ENCODE measurements at regions not wholly inside any gene's neighbourhood (a gene's known extent, or its start where the extent isn't known, plus 50 kb on each side); places are given as distances from the start of the nearest gene placed in this dataset.

- Histone ChIP-seq H3K4me2 (no peak overlapping the region), H3K4me1 (no peaks in the 10 kb centered on the region), H3K9ac (no peak overlapping the region), H3K27me3 (no peaks in the 10 kb centered on the region), H3K9me3 (no peaks in the 10 kb centered on the region), H3K36me3 (no peaks in the 10 kb centered on the region), H3K4me3 (no peak overlapping the region), H4K20me1 (no peaks in the 10 kb centered on the region), H3K27ac (no peak overlapping the region)
- TF ChIP-seq Cebpa-rat (IDR thresholded peaks at IDR 0.05): no peak
Measured at GRCh38 chr3:74107451-74107850, 482.7 kb upstream of the PDZRN3 start.

GRCh38 chr3:74106925-74107324, 482.2 kb upstream of the PDZRN3 start:
- H3K36me3 ChIP-seq: no peaks in the 10 kb centered on the region
- H3K9ac ChIP-seq: no peak overlapping the region
- no peaks in the 10 kb centered on the region for H3K9me3 ChIP-seq
- no peaks in the 10 kb centered on the region for H3K4me1 ChIP-seq
- H3K27ac ChIP-seq: no peak overlapping the region
- H3K4me3 ChIP-seq: no peak overlapping the region
- no peak overlapping the region for H3K4me2 ChIP-seq
- H3K27me3 ChIP-seq: no peaks in the 10 kb centered on the region
- no peak for TF ChIP-seq Cebpa-rat (IDR thresholded peaks at IDR 0.05)
- no peaks in the 10 kb centered on the region for H4K20me1 ChIP-seq

- H4K20me1 ChIP-seq: no peaks in the 10 kb centered on the region
- no peak for TF ChIP-seq Cebpa-rat (IDR thresholded peaks at IDR 0.05)
- no peak overlapping the region for H3K27ac ChIP-seq
- H3K4me3 ChIP-seq: no peak overlapping the region
- H3K27me3 ChIP-seq: no peaks in the 10 kb centered on the region
- no peaks in the 10 kb centered on the region for H3K4me1 ChIP-seq
- H3K9me3 ChIP-seq: no peaks in the 10 kb centered on the region
- H3K36me3 ChIP-seq: no peaks in the 10 kb centered on the region
- H3K4me2 ChIP-seq: no peak overlapping the region
- H3K9ac ChIP-seq: no peak overlapping the region
Measured at GRCh38 chr3:74091204-74091603, 466.5 kb upstream of the PDZRN3 start.

- TF ChIP-seq Cebpa-rat (IDR thresholded peaks at IDR 0.05): no peak
- no peak overlapping the region for H3K4me2 ChIP-seq
- H3K9ac ChIP-seq: no peak overlapping the region
- no peak overlapping the region for H3K27ac ChIP-seq
- no peaks in the 10 kb centered on the region for H3K27me3 ChIP-seq
- H3K9me3 ChIP-seq: no peaks in the 10 kb centered on the region
- H3K4me1 ChIP-seq: no peaks in the 10 kb centered on the region
- H4K20me1 ChIP-seq: no peaks in the 10 kb centered on the region
- no peak overlapping the region for H3K4me3 ChIP-seq
- no peaks in the 10 kb centered on the region for H3K36me3 ChIP-seq
Measured at GRCh38 chr3:74089814-74090213, 465.1 kb upstream of the PDZRN3 start.

GRCh38 chr3:74080056-74080461, 455.3 kb upstream of the PDZRN3 start:
- no peaks in the 10 kb centered on the region for H3K9me3 ChIP-seq
- TF ChIP-seq Cebpa-rat (IDR thresholded peaks at IDR 0.05): no peak
- no peaks in the 10 kb centered on the region for H3K36me3 ChIP-seq
- H3K9ac ChIP-seq: no peak overlapping the region
- H4K20me1 ChIP-seq: no peaks in the 10 kb centered on the region
- H3K4me2 ChIP-seq: no peak overlapping the region
- H3K27me3 ChIP-seq: no peaks in the 10 kb centered on the region
- no peak overlapping the region for H3K27ac ChIP-seq
- H3K4me1 ChIP-seq: no peaks in the 10 kb centered on the region
- H3K4me3 ChIP-seq: no peak overlapping the region

- H3K4me2 ChIP-seq: no peak overlapping the region
- no peak overlapping the region for H3K4me3 ChIP-seq
- no peak overlapping the region for H3K27ac ChIP-seq
- no peak for TF ChIP-seq Cebpa-rat (IDR thresholded peaks at IDR 0.05)
- no peak overlapping the region for H3K9ac ChIP-seq
- no peaks in the 10 kb centered on the region for H3K36me3 ChIP-seq
- H3K4me1 ChIP-seq: no peaks in the 10 kb centered on the region
- no peaks in the 10 kb centered on the region for H3K9me3 ChIP-seq
- H4K20me1 ChIP-seq: no peaks in the 10 kb centered on the region
- H3K27me3 ChIP-seq: no peaks in the 10 kb centered on the region
Measured at GRCh38 chr3:74075241-74075640, 450.5 kb upstream of the PDZRN3 start.

GRCh38 chr3:74074700-74075099, 450.0 kb upstream of the PDZRN3 start:
- no peaks in the 10 kb centered on the region for H3K9me3 ChIP-seq
- H3K4me1 ChIP-seq: no peaks in the 10 kb centered on the region
- H4K20me1 ChIP-seq: no peaks in the 10 kb centered on the region
- H3K9ac ChIP-seq: no peak overlapping the region
- TF ChIP-seq Cebpa-rat (IDR thresholded peaks at IDR 0.05): no peak
- H3K27ac ChIP-seq: no peak overlapping the region
- H3K4me3 ChIP-seq: no peak overlapping the region
- H3K27me3 ChIP-seq: no peaks in the 10 kb centered on the region
- no peak overlapping the region for H3K4me2 ChIP-seq
- no peaks in the 10 kb centered on the region for H3K36me3 ChIP-seq

GRCh38 chr3:74067296-74067695, 442.6 kb upstream of the PDZRN3 start:
- no peaks in the 10 kb centered on the region for H3K9me3 ChIP-seq
- H4K20me1 ChIP-seq: no peaks in the 10 kb centered on the region
- H3K36me3 ChIP-seq: no peaks in the 10 kb centered on the region
- H3K4me3 ChIP-seq: no peak overlapping the region
- TF ChIP-seq Cebpa-rat (IDR thresholded peaks at IDR 0.05): no peak
- no peak overlapping the region for H3K4me2 ChIP-seq
- H3K27me3 ChIP-seq: no peaks in the 10 kb centered on the region
- no peaks in the 10 kb centered on the region for H3K4me1 ChIP-seq
- H3K27ac ChIP-seq: no peak overlapping the region
- no peak overlapping the region for H3K9ac ChIP-seq

GRCh38 chr3:74066456-74066855, 441.7 kb upstream of the PDZRN3 start:
- Histone ChIP-seq H3K4me1 (no peaks in the 10 kb centered on the region), H3K9me3 (no peaks in the 10 kb centered on the region), H3K9ac (no peak overlapping the region), H3K36me3 (no peaks in the 10 kb centered on the region), H4K20me1 (no peaks in the 10 kb centered on the region), H3K4me3 (no peak overlapping the region), H3K27me3 (no peaks in the 10 kb centered on the region), H3K4me2 (no peak overlapping the region), H3K27ac (no peak overlapping the region)
- no peak for TF ChIP-seq Cebpa-rat (IDR thresholded peaks at IDR 0.05)

- no peaks in the 10 kb centered on the region for H3K36me3 ChIP-seq
- TF ChIP-seq Cebpa-rat (IDR thresholded peaks at IDR 0.05): no peak
- no peak overlapping the region for H3K9ac ChIP-seq
- no peak overlapping the region for H3K4me3 ChIP-seq
- no peaks in the 10 kb centered on the region for H3K27me3 ChIP-seq
- H3K27ac ChIP-seq: no peak overlapping the region
- no peak overlapping the region for H3K4me2 ChIP-seq
- H3K4me1 ChIP-seq: no peaks in the 10 kb centered on the region
- no peaks in the 10 kb centered on the region for H3K9me3 ChIP-seq
- H4K20me1 ChIP-seq: no peaks in the 10 kb centered on the region
Measured at GRCh38 chr3:74059923-74060600, 435.3 kb upstream of the PDZRN3 start.

Measured in BLaER1 (cell line).